NCI-H128 (cell line): ENCODE measurements at regions not wholly inside any gene's neighbourhood (a gene's known extent, or its start where the extent isn't known, plus 50 kb on each side); places are given as distances from the start of the nearest gene placed in this dataset.
"Not testable (repeated sequence)": the region's sequence is repeated elsewhere in the genome, so short reads cannot be mapped to it uniquely, and the experiment has no call there.

Source experiments
- DNase-seq: peaks from one replicate; lab custom pipeline; 2025; ENCODE audit not compliant: unreplicated experiment; lab: John Stamatoyannopoulos, UW

DNA sequence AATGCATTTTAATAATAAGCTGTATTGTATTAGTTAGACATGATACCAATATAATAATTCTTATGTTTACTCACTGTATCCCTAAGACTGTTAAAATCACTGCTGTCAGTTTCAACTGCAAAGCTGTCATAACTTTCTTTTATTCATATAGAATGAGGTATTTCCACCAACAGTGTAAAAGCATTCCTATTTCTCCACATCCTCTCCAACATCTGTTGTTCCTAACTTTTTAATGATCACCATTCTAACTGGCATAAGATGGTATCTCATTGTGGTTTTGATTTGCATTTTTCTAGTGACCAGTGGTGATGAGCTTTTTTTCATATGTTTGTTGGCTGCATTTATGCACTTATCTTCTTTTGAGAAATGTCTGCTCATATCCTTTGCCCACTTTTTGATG is 177.6 kb upstream of the MME start:
- not testable (repeated sequence) for DNase-seq

DNA sequence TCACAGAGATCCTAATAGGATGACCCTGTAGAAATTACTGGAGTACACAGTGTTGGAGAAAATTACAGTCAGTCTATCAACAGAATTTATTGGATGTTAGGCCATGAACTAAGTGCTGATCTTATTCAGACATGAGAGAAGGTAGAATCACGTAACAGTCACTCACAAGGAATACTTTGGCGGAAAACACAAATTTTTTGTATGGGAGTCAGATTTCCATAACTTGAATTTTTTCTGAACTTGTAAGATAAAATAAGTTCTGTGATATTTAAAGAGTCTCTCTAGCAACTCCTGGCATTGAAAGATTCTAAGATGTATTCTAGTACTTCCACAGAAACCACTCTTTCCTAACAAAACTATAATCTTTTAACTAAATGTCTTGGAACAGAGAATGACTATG is 178.8 kb upstream of the MME start:
- no peak for DNase-seq

DNA sequence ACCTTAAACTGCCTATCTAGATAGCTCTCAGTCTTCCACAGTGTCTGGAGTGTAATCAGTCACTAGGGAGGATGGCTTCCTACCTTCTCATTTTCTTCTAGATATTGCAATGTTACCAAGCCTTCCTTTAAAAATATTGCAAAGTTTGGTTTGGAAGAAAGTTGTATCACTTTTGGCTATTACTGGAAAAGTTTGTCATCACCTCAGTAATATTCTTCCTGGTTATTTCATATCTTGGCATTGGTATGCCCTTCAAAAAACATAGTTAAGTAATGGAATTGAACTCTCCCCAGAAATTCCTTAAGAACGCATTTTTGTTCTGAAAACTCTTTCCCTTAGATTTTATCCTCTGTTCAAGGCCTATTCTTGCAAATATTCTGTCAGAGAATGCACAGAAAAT is 179.3 kb upstream of the MME start:
- DNase-seq, result no peak

DNA sequence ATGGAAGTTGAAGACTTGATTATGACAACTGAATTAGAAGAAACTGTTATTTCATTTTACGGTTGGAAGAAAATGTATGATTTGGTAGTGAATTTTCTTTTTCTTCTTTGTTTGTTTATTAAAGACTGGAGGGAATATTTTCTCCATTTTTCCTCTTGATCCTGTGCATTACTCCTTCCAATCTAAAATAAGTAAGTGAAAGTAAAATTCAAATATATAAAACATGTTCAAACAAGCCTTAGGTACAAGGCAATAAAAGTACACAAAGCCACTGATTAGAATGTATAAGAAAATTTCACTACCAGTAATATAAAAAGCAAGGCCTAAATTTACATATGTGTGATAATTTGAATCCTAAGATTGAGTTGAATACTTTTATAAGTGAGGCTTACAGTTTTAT is 181.2 kb upstream of the MME start:
- DNase-seq, result no peak

DNA sequence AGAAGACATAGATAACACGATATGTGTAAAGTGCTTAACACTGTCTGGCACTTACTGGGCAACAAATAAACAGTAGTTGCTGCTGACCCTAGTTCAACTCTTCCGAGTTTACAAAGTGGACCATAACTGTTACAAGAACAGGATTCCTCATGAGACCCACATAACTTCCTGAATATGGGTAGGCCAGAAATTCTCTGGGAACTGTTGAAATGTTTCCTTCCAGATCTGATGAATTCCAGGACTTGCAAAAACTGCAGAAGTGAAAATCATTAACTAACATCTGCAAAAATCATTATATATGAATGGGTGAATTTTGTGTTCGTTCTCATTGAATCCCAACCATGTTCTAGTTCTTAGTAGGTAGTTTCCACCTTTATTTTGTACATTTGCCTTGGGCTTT is 181.7 kb upstream of the MME start:
- no peak for DNase-seq

DNA sequence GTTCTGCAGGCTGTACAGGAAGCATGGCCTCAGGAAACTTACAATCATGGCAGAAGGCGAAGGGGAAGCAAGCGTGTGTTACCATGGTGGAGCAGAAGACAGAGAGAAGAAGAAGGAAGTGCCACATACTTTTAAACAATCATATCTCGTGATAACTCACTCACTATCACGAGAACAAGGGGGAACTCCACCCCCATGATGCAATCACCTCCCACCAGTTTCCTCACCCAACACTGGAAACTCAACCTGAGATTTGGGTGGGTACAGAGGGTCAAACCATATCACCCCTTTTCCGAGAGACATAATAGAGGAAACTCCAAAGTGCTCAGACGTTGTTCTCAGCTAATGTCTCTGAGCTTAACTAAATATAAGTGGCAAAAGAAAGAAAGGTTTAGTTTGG is 186.3 kb upstream of the MME start:
- no peak for DNase-seq

DNA sequence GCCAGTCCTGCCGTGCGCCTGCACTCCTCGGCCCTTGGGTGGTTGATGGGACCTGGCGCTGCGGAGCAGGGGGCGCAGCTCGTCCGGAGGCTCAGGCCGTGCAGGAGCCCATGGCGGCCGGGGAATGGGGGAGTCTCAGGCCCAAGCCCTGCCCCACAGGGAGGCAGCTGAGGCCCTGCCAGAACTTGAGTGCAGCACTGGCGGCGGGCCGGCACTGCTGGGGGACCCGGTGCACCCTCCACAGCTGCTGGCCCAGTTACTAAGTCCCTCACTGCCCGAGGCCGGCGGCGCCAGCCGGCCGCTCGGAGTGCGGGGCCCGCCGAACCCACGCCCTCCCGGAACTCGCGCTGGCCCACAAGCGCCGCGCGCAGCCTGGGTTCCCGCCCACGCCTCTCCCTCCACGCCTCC is 190.9 kb upstream of the MME start:
- DNase-seq, result no peak

DNA sequence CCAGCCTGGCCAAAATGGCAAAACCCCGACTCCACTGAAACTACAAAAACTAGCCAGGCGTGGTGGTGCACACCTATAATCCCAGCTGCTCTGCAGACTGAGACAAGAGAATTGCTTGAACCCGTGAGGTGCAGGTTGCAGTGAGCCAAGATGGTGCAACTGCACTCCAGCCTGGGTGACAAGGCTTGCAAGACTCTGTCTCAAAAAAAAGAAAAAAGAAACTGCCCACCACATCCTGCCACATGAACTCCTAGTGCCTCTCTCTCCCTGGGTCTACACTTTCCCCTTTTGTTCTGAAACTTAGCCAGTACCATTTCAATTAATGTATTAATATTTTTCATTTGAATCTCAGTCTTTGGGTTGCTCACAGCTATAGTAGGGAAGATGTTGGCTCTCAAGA is 192.2 kb upstream of the MME start:
- no peak for DNase-seq

DNA sequence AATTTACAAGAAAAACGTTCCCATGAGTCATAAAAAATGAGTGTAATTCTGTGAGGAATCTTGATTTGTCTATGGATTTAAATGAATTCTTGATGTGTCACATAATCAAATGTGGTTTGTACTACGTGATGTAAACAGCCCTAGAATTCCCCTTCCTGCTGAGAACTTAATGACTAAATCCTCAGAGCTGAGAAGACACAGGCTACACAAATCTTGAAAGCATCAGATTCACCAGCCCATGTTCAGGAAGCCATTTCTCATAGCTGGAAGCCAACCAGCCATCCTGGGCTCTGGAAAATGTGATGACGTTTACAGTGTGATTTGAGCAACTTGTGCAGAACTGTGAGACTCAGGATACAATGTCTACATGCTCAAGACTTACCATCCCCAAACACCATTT is 193.7 kb upstream of the MME start:
- no peak for DNase-seq

DNA sequence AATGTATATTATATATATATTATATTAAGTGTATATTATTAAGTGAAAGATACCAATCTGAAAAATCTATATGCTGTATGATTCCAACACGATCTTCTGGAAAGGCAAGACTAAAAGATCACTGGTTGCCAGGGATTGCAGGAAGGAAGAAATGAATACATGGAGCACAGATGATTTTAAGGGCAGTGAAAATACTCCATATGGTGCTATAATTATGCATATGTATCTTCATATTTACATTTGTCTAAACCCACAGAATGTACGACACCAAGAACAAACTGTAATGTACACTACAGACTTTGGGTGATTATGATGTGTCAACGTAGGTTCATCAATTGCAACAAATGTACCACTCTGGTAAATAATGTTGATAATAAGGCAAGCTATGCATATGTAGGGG is 194.7 kb upstream of the MME start:
- no peak for DNase-seq

DNA sequence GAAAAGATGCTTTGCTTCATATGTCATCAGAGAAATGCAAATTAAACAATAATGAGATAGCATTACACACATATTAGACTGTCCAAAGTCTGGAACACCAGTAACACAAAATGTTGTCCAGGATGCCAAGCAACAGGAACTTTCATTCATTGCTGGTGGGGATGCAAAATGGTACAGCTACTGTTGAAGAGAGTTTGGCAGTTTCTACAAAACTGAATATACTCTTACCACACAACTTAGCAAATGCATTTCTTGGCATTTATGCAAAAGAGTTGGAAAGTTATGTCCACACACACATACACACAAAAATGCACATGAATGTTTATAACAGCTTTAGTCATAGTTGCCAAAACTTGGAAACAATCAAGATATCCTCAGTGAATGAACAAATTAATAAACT is 195.2 kb upstream of the MME start:
- DNase-seq, result no peak

DNA sequence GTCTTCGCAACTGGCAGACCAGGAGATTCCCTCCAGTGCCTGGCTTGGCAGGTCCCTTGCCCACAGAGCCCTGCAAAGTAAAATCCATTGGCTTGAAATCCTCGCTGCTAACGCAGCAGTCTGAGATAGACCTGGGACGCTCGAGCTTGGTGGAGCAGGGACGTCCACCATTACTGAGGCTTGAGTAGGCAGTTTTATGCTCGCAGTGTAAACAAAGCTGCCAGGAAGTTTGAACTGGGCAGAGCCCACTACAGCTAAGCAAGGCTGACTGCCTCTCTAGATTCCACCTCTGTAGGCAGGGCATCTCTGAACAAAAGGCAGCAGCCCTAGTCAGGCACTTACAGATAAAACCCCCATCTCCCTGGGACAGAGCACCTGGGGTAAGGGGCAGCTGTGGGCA is 205.0 kb upstream of the MME start:
- DNase-seq, result no peak

DNA sequence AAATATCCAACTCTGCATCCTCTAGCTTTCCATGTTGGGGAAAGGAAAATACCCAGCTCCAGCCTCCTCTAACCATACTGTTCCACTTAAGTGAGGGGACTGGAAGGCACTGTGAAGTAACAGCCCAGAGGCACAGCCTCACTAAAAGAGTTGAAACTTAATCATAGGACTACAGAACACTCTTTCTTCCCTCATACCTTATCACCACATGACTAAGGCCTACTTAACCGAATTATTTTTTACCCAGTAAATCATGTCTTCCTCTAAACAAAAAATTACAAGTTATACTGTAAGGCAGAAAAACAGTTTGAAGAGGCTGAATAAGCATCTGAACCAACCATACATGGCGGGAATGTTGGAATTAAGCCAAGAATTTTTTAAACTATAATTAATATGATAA is 207.4 kb upstream of the MME start:
- DNase-seq, result no peak

DNA sequence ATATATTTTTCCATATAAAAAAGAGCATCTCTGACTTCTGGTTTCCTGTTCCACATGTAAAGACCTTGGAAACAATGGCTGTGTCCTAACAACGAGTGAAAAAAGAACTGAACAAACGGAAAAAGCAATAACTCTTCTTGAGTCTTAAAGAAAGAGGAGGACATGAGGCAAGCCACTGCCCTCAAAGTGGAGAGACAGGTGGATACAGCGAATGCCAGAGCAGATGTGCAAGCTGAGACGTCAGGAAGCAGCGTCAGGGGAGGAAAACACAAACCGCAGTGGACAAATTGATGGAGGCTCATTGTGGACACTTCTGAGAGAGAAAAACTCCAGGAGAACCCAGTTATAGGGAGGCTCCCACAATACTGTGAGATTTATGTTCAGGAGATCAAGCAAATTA is 208.0 kb upstream of the MME start:
- DNase-seq, result no peak

DNA sequence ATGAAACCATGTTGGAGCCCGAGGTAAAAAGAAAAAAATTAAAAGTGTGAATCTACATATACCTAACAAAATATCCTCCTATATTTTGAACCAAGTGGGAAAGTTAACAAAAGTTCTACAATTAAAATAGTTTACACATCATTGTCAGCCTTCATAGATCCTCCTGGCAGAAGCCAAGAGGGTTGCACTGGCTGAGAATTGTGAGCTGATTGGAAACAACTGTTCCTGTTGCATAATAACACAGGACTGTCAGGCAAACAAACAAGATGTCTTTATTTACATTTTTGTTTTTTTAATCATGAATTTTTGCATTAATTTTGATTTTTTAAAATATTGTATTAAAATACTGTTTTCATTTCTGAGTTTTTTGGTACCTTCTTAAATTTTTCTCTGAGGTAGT is 215.2 kb upstream of the MME start:
- no peak for DNase-seq

DNA sequence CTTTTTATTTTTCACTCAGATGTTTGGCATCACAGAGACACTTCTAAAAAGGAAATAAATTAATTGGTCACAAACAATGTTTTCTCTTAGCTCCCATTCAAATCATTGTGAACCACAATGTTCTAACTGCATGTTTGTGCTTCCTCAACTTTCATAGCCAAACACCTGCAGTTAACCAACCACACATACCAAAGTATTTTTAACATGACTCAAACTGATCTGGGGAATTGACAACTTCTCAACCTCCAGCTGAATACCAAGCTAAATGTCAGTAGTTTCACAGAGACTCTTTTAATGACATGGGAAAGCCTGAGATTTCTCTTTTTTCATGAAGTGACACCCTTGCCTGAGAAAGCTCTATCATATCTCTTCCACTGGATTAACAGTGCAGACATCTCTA is 217.9 kb upstream of the MME start:
- no peak for DNase-seq

DNA sequence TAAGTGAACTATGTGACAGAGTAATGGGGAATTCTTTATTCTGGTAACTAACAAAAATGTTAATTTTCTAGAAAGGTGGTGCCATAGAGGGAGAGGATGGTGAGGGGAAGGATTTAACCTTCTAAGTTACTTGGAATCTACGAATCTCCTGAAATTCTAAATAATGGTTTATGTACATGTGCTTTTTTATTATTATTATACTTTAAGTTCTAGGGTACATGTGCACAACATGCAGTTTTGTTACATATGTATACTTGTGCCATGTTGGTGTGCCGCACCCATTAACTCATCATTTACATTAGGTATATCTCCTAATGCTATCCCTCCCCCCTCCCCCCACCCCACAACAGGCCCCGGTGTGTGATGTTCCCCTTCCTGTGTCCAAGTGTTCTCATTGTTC is 227.1 kb upstream of the MME start:
- not testable (repeated sequence) for DNase-seq

DNA sequence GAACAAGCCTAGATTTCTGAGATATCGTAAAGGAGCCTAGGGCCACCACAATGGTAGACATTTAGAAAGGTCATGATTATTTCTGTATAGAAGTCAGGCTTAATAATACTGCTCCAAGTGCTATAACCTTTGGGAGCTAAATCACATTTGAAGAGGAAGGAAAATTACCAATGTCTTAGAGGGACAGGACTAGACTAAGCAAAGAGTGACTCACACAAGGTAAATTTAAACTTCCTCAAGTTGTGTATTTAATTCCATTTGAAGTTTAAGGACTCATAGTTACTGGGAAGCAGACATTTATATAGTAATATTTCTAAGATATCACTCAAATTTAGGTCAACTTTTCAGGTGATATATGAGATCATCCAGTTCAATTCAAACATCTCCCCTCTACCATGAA is 227.6 kb upstream of the MME start:
- DNase-seq, result no peak

DNA sequence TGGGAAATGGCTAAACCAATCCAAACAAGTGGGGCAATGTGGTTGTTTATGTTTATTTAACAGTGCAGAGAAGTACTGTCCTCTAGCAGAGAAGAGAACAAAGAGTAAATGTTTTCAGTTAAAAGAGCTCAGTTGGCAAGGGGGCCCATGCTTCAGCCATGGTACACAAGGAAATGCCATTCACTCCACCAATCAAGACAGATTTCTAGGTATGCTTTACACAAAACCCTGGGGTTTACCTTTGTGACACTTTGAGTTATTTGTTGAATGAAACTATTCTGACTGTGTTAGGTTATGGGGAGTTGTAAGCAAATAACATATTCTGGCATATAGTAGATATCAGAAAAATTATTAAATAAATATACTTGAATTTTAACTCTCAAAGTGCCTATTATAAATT is 228.5 kb upstream of the MME start:
- DNase-seq, result no peak

DNA sequence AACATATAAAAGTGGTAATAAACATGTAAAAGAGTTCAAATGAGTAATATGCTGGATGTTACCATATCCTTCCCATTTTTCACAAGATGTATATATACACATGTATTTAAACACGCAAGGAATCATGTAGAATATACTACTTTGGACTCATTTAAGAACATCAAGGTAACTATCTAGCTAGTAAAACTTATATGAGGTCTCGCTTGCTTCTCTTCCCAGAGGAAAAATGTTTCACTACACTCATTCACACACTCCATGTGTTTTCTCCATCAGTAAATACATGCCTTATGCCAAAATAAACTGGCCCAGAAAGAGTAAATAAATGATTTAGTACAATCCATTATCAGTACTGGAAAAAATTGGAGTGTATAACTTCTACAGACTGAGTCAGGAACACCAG is 229.2 kb upstream of the MME start:
- DNase-seq, result no peak

DNA sequence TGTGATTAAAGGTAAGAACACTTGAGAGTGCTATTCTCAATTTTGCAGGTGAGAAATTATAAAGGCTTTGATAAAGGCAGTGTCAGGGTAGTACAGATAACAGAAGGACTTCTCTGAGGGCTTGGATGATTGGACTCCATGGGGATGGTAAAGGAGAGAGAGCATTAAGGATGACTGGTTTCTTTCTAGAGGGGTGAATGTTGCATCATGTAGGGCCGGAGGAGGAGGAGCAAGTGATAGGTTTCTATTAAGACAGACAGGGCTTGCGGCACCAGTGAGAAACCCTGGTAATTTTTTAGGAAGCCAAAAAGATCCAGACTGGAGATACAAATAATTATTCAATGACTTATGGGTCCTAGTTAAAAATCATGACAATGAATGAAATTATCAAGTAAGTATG is 230.7 kb upstream of the MME start:
- DNase-seq, result no peak

DNA sequence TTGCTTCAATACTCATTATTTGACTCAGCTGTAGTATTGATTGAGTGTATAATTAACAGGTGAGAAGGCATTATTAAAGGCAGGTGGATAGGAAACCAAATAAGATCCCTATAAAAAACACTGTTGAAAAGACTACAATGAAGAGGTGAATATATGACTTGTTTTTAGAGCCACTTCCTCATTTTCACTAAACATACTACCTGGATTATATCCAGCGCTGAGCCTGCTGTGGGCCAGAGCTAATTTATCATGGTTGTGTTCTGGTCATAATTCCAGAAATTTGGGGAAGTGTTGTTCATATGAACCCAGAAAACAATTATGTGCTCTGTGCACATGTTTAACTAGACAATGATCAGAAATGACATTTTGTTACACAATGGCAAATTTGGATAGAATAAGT is 235.3 kb upstream of the MME start:
- no peak for DNase-seq

DNA sequence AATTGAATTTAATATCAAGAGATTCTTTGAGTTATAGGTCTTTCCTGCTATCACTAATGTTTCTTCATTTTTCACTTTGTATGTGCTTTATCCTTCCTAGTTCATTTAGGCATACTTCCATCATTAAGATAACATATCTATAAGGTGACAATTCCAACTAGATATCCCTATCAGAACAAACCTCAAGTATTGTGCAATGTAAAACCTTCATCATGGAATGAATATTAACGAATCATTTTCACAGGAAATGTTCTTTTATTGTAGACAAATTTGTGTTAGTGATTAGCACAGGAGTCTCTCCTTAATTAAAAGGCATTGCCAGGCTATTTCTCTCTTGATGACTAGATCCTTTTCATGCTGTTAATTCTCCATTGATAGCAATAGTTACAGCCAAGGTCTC is 236.5 kb upstream of the MME start:
- no peak for DNase-seq

DNA sequence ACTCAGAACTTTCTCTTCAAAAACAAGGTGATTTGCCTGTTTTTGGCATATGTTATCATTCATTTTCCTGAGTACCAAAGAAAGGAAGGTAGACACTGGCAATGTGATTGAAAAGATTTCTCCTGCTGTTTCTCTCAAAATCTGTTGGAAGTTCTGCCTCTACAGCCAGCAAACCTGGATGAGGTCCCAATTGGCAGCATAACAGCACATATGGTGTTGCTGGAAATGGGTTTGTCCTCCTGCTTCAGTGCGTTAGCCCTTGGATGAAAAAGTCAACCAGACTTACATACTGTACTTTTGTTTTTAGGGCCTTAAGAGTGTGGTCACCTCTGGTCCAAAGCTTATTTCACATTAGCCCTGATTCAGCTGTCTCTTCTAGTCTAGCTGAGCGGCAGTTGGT is 237.6 kb upstream of the MME start:
- DNase-seq, result no peak
